ENCODE measurements at regions not wholly inside any gene's neighbourhood (a gene's known extent, or its start where the extent isn't known, plus 50 kb on each side); places are given as distances from the start of the nearest gene placed in this dataset.

- no peak for TF ChIP-seq POLR2A (IDR thresholded peaks at IDR 0.05)
- TF ChIP-seq CTCF (IDR thresholded peaks at IDR 0.05): no peak
Observed at GRCh38 chr11:19603771-19604170, 108.9 kb upstream of the NAV2 start.
